ENCODE measurements at regions not wholly inside any gene's neighbourhood (a gene's known extent, or its start where the extent isn't known, plus 50 kb on each side); places are given as distances from the start of the nearest gene placed in this dataset.

GRCh38 chr22:33971561-33971961, 51.3 kb upstream of the LARGE1 start:
- H3K4me3 ChIP-seq (ENCODE audit: low read depth, low read length): no peak overlapping the region
- TF ChIP-seq CTCF (IDR thresholded peaks at IDR 0.05; ENCODE audit: low read depth, low read length): no peak

GRCh38 chr22:33975841-33976240, 55.6 kb upstream of the LARGE1 start:
- no peak overlapping the region for H3K4me3 ChIP-seq (ENCODE audit: low read depth, low read length)
- TF ChIP-seq CTCF (IDR thresholded peaks at IDR 0.05; ENCODE audit: low read depth, low read length): no peak

- no peak overlapping the region for H3K4me3 ChIP-seq (ENCODE audit: low read depth, low read length)
- no peak for TF ChIP-seq CTCF (IDR thresholded peaks at IDR 0.05; ENCODE audit: low read depth, low read length)
These were observed 63.3 kb upstream of the LARGE1 start for GRCh38 chr22:33983558-33983957.

- no peak overlapping the region for H3K4me3 ChIP-seq (ENCODE audit: low read depth, low read length)
- TF ChIP-seq CTCF (IDR thresholded peaks at IDR 0.05; ENCODE audit: low read depth, low read length): no peak
These were observed 63.9 kb upstream of the LARGE1 start for GRCh38 chr22:33984211-33984610.

GRCh38 chr22:33984656-33985285, 64.5 kb upstream of the LARGE1 start:
- TF ChIP-seq CTCF (IDR thresholded peaks at IDR 0.05; ENCODE audit: low read depth, low read length): no peak
- H3K4me3 ChIP-seq (ENCODE audit: low read depth, low read length): no peak overlapping the region

- no peak for TF ChIP-seq CTCF (IDR thresholded peaks at IDR 0.05; ENCODE audit: low read depth, low read length)
- H3K4me3 ChIP-seq (ENCODE audit: low read depth, low read length): no peak overlapping the region
These were observed 65.2 kb upstream of the LARGE1 start for GRCh38 chr22:33985506-33985905.

GRCh38 chr22:33986167-33986771, 66.0 kb upstream of the LARGE1 start:
- H3K4me3 ChIP-seq (ENCODE audit: low read depth, low read length): no peak overlapping the region
- no peak for TF ChIP-seq CTCF (IDR thresholded peaks at IDR 0.05; ENCODE audit: low read depth, low read length)
